ENCODE measurements at regions not wholly inside any gene's neighbourhood (a gene's known extent, or its start where the extent isn't known, plus 50 kb on each side); places are given as distances from the start of the nearest gene placed in this dataset.
"Not testable (repeated sequence)": the region's sequence is repeated elsewhere in the genome, so short reads cannot be mapped to it uniquely, and the experiment has no call there.

- not testable (repeated sequence) for DNase-seq (ENCODE audit: low read depth)
Measured at GRCh38 chr17:20387549-20387948, 79.8 kb downstream of the LGALS9B start.

DNA sequence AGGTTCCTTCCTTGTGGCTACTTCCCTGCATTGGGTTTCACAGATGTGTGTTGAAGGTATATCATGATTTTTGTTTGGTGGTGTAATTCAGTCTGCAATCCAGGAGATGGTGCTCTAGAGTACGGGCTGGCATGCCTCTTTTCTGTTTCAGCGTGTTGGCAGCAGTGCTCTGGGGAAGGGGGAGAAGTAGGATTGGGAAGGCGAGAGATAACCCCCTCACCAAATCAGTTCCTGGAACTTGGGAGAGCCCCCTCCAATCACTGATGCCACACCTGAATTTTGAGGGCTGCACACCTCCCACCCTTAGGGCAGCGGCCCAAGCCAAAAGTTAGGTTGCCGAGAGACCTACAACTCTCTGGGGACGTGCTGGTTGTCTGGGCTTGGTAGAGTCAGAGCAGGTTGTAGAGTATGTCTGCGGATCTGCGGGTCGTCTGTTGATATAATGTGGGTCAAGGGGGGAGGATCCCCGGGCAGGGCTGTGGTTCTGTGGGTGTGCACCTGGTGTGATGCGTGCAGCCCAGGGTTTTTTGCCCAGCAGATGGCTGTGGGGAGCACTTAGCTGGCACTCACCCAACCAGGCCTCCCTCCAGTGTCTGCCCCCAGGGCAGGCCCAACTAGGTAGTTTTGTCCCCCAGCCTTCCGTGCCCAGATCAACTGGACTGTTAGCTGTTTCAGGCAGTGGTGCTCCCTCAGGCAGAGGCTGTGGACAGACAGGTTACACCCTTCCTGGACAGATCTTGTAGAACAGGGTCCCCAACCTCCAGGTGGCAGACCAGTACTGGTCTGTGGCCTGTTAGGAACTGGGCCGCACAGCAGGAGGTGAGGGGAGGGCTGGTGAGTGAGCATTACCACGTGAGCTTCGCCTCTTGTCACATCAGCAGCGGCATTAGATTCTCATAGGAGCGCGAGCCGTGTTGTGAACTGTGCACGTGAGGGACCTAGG lies 85.7 kb downstream of the LGALS9B start:
- peak; percentile 49 for DNase-seq (ENCODE audit: low read depth)

GRCh38 chr17:20380625-20381024 lies 86.7 kb downstream of the LGALS9B start:
- peak; percentile 57 for DNase-seq (ENCODE audit: low read depth)

DNA sequence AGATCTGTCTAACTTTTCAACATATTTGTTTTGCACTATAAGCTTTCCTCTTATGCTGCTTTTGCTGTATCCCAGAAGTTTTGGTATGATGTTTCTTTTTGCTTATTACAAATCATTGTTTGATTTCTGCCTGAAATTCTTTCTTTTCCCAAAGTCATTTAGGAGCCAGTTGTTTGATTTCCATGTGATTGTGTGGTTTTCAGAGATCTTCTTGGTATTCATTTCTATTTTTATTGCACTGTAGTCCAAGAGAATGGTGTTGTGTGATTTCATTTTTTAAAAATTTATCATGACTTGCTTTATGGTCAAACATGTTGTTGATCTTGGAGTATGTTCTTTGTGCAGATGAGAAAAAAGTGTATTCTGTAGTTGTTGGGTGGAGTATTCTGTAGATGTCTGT lies 88.1 kb downstream of the LGALS9B start:
- peak; percentile 56 for DNase-seq (ENCODE audit: low read depth)

DNA sequence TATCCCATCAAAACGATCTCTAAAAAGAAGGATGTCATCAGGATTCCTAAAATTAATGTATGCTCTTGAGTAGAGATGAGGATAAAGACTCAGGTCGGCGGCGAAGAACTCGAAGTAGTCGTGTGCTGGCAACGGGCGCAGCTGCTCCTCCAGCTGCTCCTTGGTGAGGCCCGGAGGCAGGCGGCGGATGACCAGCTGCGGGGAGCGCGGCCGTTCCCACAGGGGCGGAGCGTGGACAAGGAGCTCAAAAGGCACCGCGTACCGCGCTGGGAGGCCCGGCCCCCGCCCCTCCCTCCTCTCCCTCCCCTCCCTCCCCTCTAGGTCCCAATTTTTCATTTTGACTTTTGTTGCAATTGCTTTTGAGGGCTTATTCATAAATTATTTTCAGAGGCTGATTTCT lies 90.7 kb downstream of the LGALS9B start:
- DNase-seq (ENCODE audit: low read depth) = peak; percentile 52

- DNase-seq (ENCODE audit: low read depth) = not testable (repeated sequence)
Measured at GRCh38 chr17:20375745-20376144, 91.6 kb downstream of the LGALS9B start.

Measured in LHCN-M2 (cell line).